ENCODE measurements at regions not wholly inside any gene's neighbourhood (a gene's known extent, or its start where the extent isn't known, plus 50 kb on each side); places are given as distances from the start of the nearest gene placed in this dataset.

DNA sequence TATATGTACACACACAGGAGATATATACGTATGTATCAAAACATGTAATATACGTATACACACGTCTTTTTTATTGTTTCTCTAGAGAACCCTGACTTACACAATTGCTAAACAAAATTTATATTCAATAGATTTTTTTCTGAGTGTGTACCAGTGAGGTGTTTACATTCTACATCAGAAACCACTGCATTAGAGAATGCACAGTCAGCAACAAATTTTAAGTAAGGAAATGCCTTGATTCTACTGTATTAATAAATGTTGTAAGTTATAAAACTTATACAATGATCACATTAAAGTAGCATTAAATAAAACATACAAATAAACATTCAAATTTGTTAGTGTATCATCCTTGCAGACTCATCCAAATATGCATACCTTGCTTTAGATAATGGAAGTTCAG, 376.4 kb upstream of the FAM98A start:
- peaks cover 5% of the 10 kb centered on the region for H3K9me3 Mint-ChIP-seq
- ATAC-seq (ENCODE audit: poor library complexity), result no peak
- no peak overlapping the region for H3K4me3 ChIP-seq (ENCODE audit: low read length)
- ChIA-PET CTCF (no interaction called here), POLR2A (no interaction called here)
- H3K27me3 Mint-ChIP-seq, result no peaks in the 10 kb centered on the region
- no peak overlapping the region for H3K4me3 Mint-ChIP-seq
- H3K36me3 Mint-ChIP-seq (ENCODE audit: low read depth), result no peaks in the 10 kb centered on the region
- TF ChIP-seq CTCF (IDR thresholded peaks at IDR 0.05), result no peak
- no peaks in the 10 kb centered on the region for H3K36me3 ChIP-seq (ENCODE audit: insufficient read depth, low read length)
- no peaks in the 10 kb centered on the region for H3K27me3 ChIP-seq (ENCODE audit: control insufficient read depth in 1 of 2, insufficient read depth in 2 of 2, low read length in 2 of 2)
- no peak overlapping the region for H3K27ac Mint-ChIP-seq
- no peak overlapping the region for H3K27ac ChIP-seq (ENCODE audit: low read depth in 1 of 2, low read length in 2 of 2)
- H3K9me3 ChIP-seq (ENCODE audit: control insufficient read depth in 1 of 2, insufficient read depth in 1 of 2, low read length in 2 of 2), result no peaks in the 10 kb centered on the region
- H3K4me1 Mint-ChIP-seq (ENCODE audit: low read depth), result no peaks in the 10 kb centered on the region
- intact Hi-C loops (cut with DNase I, micrococcal nuclease), result no loop called here
- no peaks in the 10 kb centered on the region for H3K4me1 ChIP-seq (ENCODE audit: insufficient read depth, low read length)
- no peak for DNase-seq

DNA sequence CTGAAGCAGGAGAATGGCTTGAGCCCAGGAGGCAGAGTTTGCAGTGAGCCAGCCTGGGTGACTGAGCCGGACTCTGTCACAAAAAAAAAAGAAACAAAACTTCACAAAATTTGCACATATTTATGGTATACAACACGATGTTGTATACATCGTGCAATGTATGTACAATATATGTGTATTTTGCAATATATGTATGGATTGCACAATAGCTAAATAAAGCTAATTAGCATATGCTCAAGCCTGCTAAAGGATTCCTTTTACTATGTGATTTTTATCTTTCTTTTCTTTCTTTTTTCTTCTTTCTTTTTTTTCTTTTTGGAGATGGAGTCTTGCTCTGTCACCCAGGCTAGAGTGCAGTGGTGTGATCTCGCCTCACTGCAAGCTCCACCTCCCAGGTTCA, 368.0 kb upstream of the FAM98A start:
- H3K4me1 ChIP-seq (ENCODE audit: insufficient read depth, low read length), result no peaks in the 10 kb centered on the region
- CTCF ChIA-PET, result interaction anchor here (0.6 kb wide), 1 partner anchor 16 kb away, joined by 3 read pairs; no protein-coding TSS in a partner anchor
- ATAC-seq (ENCODE audit: poor library complexity), result no peak

GRCh38 chr2:33958591-33958990, 359.5 kb upstream of the FAM98A start:
- no peaks in the 10 kb centered on the region for H3K4me1 ChIP-seq (ENCODE audit: insufficient read depth, low read length)
- ChIA-PET CTCF (no interaction called here), POLR2A (no interaction called here)
- DNase-seq (no peak), ATAC-seq (ENCODE audit: poor library complexity) (no peak)
- H3K27me3 ChIP-seq (ENCODE audit: control insufficient read depth in 1 of 2, insufficient read depth in 2 of 2, low read length in 2 of 2), result no peaks in the 10 kb centered on the region
- Mint-ChIP-seq H3K27me3 (no peaks in the 10 kb centered on the region), H3K4me1 (ENCODE audit: low read depth) (no peaks in the 10 kb centered on the region), H3K36me3 (ENCODE audit: low read depth) (no peaks in the 10 kb centered on the region), H3K4me3 (no peak overlapping the region), H3K27ac (no peak overlapping the region), H3K9me3 (no peaks in the 10 kb centered on the region)
- intact Hi-C loops (cut with DNase I, micrococcal nuclease), result no loop called here
- no peaks in the 10 kb centered on the region for H3K9me3 ChIP-seq (ENCODE audit: control insufficient read depth in 1 of 2, insufficient read depth in 1 of 2, low read length in 2 of 2)
- H3K4me3 ChIP-seq (ENCODE audit: low read length), result no peak overlapping the region
- no peak overlapping the region for H3K27ac ChIP-seq (ENCODE audit: low read depth in 1 of 2, low read length in 2 of 2)
- no peaks in the 10 kb centered on the region for H3K36me3 ChIP-seq (ENCODE audit: insufficient read depth, low read length)
- TF ChIP-seq CTCF (IDR thresholded peaks at IDR 0.05), result no peak

More for the DNA sequence above, 368.0 kb upstream of the FAM98A start:
- no peaks in the 10 kb centered on the region for H3K9me3 ChIP-seq (ENCODE audit: control insufficient read depth in 1 of 2, insufficient read depth in 1 of 2, low read length in 2 of 2)
- no peak overlapping the region for H3K27ac Mint-ChIP-seq
- H3K27me3 Mint-ChIP-seq, result no peaks in the 10 kb centered on the region
- H3K36me3 Mint-ChIP-seq (ENCODE audit: low read depth), result no peaks in the 10 kb centered on the region
- intact Hi-C loops (cut with DNase I, micrococcal nuclease), result no loop called here
- no peaks in the 10 kb centered on the region for H3K4me1 Mint-ChIP-seq (ENCODE audit: low read depth)
- no peak for DNase-seq
- no peaks in the 10 kb centered on the region for H3K9me3 Mint-ChIP-seq
- H3K27me3 ChIP-seq (ENCODE audit: control insufficient read depth in 1 of 2, insufficient read depth in 2 of 2, low read length in 2 of 2), result no peaks in the 10 kb centered on the region
- no peak overlapping the region for H3K27ac ChIP-seq (ENCODE audit: low read depth in 1 of 2, low read length in 2 of 2)
- no peak for TF ChIP-seq CTCF (IDR thresholded peaks at IDR 0.05)
- H3K4me3 Mint-ChIP-seq, result no peak overlapping the region
- POLR2A ChIA-PET, result no interaction called here
- no peak overlapping the region for H3K4me3 ChIP-seq (ENCODE audit: low read length)
- H3K36me3 ChIP-seq (ENCODE audit: insufficient read depth, low read length), result no peaks in the 10 kb centered on the region

Data from CD4-positive, alpha-beta T cell (primary cell).